ENCODE measurements at regions not wholly inside any gene's neighbourhood (a gene's known extent, or its start where the extent isn't known, plus 50 kb on each side); places are given as distances from the start of the nearest gene placed in this dataset.

DNA sequence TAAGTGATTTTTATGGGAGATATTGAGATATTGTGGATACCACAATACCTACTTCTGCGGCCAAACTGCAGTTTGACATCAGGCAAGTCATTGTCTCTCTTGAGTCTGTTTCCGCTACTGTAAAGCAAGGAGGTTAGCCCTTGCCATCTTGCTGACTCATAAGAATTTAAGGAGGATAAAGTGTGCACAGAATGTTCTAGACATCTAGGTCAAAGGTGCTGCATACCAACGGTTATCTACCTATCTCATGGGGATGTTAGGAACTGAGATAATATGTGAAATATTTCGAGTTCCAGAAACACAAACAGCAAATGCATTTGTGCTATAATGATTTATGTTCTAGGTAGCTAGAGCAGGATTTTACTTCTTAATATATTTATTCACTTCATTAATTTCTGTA, 211.5 kb upstream of the NR3C2 start:
- TF ChIP-seq, protein P1, sequence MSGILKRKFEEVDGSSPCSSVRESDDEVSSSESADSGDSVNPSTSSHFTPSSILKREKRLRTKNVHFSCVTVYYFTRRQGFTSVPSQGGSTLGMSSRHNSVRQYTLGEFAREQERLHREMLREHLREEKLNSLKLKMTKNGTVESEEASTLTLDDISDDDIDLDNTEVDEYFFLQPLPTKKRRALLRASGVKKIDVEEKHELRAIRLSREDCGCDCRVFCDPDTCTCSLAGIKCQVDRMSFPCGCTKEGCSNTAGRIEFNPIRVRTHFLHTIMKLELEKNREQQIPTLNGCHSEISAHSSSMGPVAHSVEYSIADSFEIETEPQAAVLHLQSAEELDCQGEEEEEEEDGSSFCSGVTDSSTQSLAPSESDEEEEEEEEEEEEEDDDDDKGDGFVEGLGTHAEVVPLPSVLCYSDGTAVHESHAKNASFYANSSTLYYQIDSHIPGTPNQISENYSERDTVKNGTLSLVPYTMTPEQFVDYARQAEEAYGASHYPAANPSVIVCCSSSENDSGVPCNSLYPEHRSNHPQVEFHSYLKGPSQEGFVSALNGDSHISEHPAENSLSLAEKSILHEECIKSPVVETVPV (CRISPR knock-in tag; IDR thresholded peaks at IDR 0.05) = no peak
- TF ChIP-seq RARB (CRISPR knock-in tag; IDR thresholded peaks at IDR 0.05) = no peak
- no peak for TF ChIP-seq GLIS3 (CRISPR knock-in tag; IDR thresholded peaks at IDR 0.05)
- TF ChIP-seq CREB5 (CRISPR knock-in tag; IDR thresholded peaks at IDR 0.05; ENCODE audit: low read depth) = no peak
- no peak for TF ChIP-seq ZNF8 (CRISPR knock-in tag; IDR thresholded peaks at IDR 0.05)
- TF ChIP-seq, protein P2, sequence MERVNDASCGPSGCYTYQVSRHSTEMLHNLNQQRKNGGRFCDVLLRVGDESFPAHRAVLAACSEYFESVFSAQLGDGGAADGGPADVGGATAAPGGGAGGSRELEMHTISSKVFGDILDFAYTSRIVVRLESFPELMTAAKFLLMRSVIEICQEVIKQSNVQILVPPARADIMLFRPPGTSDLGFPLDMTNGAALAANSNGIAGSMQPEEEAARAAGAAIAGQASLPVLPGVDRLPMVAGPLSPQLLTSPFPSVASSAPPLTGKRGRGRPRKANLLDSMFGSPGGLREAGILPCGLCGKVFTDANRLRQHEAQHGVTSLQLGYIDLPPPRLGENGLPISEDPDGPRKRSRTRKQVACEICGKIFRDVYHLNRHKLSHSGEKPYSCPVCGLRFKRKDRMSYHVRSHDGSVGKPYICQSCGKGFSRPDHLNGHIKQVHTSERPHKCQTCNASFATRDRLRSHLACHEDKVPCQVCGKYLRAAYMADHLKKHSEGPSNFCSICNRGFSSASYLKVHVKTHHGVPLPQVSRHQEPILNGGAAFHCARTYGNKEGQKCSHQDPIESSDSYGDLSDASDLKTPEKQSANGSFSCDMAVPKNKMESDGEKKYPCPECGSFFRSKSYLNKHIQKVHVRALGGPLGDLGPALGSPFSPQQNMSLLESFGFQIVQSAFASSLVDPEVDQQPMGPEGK (CRISPR knock-in tag; IDR thresholded peaks at IDR 0.05; ENCODE audit: borderline replicate concordance) = no peak
- TF ChIP-seq PPARA (CRISPR knock-in tag; IDR thresholded peaks at IDR 0.05; ENCODE audit: borderline replicate concordance) = no peak
- TF ChIP-seq ZFP30 (CRISPR knock-in tag; IDR thresholded peaks at IDR 0.05) = no peak
- no peak for TF ChIP-seq ZC3H10 (CRISPR knock-in tag; IDR thresholded peaks at IDR 0.05)
- TF ChIP-seq ZNF565 (CRISPR knock-in tag; conservative IDR thresholded peaks at IDR 0.05; ENCODE audit: low read depth) = no peak
- no peak for TF ChIP-seq ZFP3 (CRISPR knock-in tag; IDR thresholded peaks at IDR 0.05)
- TF ChIP-seq CSDC2 (CRISPR knock-in tag; IDR thresholded peaks at IDR 0.05) = no peak
- TF ChIP-seq SNAI2 (CRISPR knock-in tag; IDR thresholded peaks at IDR 0.05) = no peak
